GM21423 (cell line): ENCODE measurements at regions not wholly inside any gene's neighbourhood (a gene's known extent, or its start where the extent isn't known, plus 50 kb on each side); places are given as distances from the start of the nearest gene placed in this dataset.
"Not testable (repeated sequence)": the region's sequence is repeated elsewhere in the genome, so short reads cannot be mapped to it uniquely, and the experiment has no call there.

Source experiments
- ATAC-seq: cut with Tn5 transposase; IDR thresholded peaks from one replicate; pipeline ENCODE4 v1.9.1; 2021; ENCODE audit warnings: mild to moderate bottlenecking, moderate library complexity; ENCODE audit not compliant: unreplicated experiment

GRCh38 chr2:40680547-40680946 lies 228.7 kb upstream of the SLC8A1 start:
- peak; percentile 65 for ATAC-seq

GRCh38 chr2:40690036-40690435 lies 238.1 kb upstream of the SLC8A1 start:
- ATAC-seq = no peak

DNA sequence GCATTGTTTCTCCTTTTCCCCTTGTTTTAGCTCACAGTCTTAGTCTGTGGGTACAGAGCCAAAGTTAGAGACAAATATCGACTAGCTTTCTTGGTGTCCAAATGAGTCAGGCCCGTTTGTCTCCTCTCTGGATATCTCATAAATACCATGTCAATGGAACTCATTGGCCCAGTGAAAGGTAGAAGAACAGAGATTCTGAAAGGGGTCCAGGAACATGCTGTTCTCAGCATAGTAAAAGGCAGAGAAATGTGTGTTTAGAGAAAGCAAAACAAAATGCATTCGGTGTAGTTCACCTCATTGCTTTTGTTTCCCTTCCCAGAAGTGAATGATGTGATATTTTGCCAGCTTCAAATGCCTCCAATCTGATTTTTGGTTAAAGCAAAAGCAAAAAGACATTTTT lies 238.6 kb upstream of the SLC8A1 start:
- no peak for ATAC-seq

DNA sequence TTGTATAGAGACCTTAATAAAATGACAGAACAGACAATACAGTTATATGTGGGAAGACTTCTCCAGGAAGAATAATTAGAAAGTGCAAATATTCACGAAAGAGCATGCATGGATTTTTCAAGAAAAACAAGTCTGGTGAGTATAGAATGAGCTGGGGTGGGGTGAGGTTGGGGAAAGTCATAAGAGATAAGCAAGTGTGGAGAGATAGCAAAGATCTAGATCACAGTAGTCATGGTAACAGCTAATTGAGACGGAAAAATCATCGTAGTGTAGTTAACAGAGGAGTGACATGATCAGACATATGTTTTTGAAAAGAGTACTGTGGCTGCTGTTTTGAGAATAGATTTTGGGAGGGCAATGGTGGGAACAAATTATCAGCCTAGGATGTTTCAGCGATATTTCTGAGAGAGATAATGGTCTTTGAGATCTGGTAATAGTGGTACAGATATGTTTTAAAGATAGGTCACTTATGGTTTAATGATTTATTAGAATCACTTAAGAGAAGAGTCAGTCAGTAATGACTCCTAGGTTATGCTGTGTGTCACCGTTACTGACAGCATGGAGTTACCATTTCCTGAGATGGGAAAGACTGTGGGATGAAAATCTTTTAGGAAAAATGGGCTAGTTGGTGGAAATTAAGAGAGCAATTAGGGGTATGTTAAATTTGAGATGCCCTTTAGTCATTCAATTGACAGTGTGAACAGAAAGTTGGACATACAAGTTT lies 248.5 kb upstream of the SLC8A1 start:
- no peak for ATAC-seq

DNA sequence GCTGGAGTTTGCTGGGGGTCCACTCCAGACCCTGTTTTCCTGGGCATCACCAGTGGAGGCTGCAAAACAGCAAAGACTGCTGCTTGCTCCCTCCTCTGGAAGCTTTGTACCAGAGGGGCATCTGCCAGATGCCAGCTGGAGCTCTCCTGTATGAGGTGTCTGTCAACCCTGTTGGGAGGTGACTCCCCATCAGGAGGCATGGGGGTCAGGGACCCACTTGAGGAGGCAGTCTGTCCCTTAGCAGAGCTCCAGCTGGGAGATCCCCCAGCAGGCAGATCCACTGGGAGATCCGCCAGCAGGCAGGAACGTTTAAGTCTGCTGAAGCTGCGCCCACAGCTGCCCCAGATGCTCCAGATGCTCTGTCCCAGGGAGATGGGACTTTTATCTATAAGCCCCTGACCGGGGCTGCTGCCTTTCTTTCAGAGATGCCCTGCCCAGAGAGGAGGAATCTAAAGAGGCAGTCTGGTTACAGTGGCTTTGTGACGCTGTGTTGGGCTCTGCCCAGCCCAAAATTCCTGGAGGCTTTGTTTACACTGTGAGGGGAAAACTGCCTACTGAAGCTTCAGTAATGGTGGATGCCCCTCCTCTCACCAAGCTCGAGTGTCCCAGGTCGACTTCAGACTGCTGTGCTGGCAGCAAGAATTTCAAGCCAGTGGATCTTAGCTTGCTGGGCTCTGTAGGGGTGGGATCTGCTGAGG lies 260.5 kb upstream of the SLC8A1 start:
- not testable (repeated sequence) for ATAC-seq

GRCh38 chr2:40716879-40717278 lies 265.0 kb upstream of the SLC8A1 start:
- no peak for ATAC-seq

DNA sequence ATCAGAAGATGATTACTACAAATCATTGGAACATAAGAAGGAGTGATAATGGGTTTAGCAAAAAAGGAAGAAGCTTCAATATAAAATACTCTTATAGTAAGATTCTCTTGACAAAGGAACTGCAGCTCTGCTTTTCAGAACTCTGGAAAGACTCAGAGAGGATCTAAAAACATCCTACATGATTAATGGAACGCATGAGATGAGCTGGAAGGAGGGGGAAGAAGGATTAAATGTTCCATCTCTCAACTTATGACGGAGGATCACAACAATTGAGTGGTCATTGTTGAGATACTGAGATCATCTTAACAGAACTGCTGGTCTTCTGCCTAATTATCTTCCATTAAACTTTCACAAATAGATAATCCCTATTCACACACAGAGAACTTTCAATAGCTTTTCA lies 267.5 kb upstream of the SLC8A1 start:
- ATAC-seq = no peak

DNA sequence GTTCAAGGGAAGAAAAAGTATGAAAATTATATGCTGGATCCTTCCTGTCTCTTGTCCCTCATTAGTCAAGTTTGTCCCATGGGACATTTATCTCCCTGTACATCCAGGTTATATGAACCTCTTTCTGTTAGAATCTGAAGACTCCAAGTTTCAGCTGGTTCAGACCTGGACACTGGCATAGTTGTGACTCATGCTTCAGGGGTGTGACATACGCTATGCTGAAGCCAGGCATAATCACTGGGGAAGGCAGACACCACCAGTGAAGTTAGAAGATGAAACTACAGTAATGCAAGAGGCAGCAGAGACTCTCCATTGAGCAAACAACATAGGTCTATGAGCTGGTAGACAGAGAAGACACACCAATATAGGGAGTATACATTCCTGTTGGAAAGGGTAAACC lies 269.7 kb upstream of the SLC8A1 start:
- no peak for ATAC-seq

DNA sequence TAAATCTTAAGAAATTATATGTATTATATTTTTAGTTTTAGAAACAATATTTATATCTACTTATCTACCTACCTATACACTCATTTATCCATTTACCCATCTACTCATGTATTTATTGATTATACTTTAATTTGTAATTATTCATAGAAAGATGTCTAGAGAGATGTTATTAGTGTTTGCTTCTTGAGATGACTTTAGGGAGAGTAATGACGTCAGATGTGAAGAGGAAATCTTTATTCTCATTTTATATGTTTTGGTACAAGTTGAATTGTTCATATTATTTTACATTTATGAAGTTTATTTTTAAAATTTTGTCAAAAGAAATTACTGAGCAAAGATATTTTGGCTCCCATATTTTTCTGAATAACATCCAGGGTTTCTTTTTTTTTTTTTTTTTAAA lies 271.3 kb upstream of the SLC8A1 start:
- ATAC-seq = no peak

GRCh38 chr2:40725040-40725439 lies 273.1 kb upstream of the SLC8A1 start:
- no peak for ATAC-seq

GRCh38 chr2:40725950-40726349 lies 274.1 kb upstream of the SLC8A1 start:
- ATAC-seq = no peak

- ATAC-seq = no peak
Observed at GRCh38 chr2:40734797-40735196, 282.9 kb upstream of the SLC8A1 start.

DNA sequence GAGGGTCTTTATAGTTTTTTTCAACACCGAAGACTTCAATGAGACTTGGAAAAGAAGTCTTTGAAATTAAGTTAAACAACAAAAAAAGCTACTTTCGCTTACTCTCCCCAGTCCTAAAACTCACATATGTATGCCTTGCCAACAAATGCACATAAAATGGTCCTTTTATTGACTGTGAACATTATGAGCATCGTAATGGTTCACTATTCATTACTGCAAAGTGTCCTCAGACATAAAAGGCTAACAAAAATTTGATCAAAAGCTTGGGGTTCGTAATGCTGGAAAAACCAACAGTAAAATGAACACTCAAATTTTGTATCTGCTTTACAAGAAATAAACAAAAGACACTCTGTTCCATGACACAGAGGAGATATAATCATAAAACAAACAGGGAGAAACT lies 285.3 kb upstream of the SLC8A1 start:
- no peak for ATAC-seq

DNA sequence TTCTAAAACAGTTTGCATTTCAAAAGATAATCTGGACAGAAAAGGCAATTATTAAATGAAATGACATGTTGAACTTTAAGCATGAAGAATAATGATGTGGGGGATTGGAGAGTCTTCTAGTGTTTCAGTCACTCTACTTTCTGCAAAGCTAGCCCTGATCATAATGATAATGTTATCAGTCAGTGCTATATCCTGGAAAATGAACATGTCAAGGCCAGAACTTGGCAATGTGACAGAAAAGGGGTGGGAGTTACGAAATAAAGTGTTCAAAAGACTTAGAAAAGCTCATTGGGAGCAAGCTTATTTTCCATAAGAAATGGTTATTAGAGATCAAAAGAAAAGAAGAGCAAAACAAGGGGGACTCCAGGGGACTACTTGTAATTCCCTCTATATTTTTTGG lies 288.5 kb upstream of the SLC8A1 start:
- no peak for ATAC-seq

GRCh38 chr2:40741532-40741931 lies 289.6 kb upstream of the SLC8A1 start:
- ATAC-seq = no peak

- ATAC-seq = no peak
Observed at GRCh38 chr2:40746191-40746590, 294.3 kb upstream of the SLC8A1 start.

GRCh38 chr2:40751981-40752380 lies 300.1 kb upstream of the SLC8A1 start:
- no peak for ATAC-seq

- ATAC-seq = no peak
Observed at GRCh38 chr2:40752796-40753195, 300.9 kb upstream of the SLC8A1 start.

DNA sequence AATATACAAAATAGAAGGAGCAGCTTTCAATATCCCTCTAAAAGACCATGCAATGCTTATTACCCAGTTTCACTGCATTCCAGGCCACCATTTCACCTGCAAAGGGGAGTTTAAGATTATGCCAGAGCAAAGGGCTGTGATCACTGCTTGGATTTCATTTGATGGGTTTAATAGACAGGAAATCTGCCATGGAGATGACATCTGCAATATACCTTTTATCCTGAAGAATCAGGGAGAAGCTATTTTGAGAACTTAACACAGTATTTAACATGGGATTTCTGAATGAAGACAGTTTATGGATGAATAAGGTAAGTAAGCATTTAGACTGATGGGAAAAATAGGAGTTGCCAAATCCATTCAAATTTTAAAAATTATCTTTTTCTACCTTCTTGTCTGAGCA lies 303.0 kb upstream of the SLC8A1 start:
- ATAC-seq = no peak

DNA sequence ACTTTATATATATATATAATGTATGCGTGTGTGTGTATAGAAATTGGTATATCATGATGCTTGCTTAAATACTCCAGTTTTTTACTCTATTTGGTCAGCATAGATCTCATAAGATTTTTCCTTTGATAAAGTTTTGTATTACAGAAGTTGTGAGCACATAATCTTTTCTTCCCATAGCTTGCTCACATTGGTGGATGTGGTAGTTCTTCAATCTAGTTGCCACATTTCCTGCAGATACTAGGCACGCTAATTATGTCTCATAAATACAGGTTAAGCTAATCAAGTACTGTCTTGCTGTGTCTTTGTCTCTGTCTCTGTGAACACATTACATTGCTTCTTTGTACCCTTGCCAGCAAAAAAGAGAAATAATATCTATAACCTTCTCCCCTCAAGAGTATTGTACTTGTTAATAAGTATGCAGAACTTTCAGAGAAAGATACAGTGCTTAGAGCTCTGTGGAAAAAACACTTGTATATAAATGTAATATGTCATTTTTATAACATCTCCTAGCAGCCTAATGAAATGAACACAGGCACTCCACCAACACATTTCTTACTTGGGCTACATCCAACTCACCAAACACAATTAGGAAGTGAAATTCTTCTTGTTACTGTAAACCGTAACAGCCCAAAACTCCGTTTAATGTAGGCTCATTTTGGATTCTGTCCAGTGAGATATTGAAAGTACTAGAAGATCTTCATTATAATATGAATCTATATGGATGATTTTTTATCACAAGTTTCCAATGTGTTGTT lies 306.7 kb upstream of the SLC8A1 start:
- no peak for ATAC-seq

DNA sequence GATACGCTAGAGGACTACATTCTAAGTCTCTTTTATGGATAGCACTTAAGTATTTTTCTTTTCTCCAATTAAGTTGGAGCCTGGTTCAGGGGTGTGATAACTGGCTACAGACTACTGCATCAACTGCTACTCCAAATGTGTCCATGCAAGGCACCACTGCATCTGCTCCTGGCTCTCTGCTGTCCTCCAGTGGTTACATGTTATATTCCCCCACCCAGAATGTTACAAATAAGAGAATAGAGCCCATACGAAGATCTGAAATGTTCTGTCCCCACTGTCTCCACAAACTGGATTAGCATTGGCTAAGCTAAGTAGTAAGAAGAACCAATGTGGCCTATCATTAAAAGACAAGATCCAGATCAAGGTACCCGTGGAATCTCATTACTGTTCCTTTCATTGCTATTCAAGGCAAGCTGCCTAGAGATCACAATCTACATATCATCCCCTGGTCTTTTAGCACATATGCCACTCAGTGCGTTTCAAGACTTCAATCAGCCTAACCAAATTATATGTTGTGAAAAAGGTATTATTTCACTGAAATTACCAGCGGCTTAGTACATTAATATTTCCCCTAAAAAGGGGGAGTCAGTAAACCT lies 308.3 kb upstream of the SLC8A1 start:
- ATAC-seq = no peak

- ATAC-seq = no peak
Observed at GRCh38 chr2:40773291-40773690, 321.4 kb upstream of the SLC8A1 start.
